Stimulated activated CD4-positive, alpha-beta T cell treated with anti-CD3 and anti-CD28 coated beads, Interleukin-12 subunit alpha, Interleukin-12 subunit beta, amount 100 ng/mL, for 24 hours (primary cell): ENCODE measurements at regions not wholly inside any gene's neighbourhood (a gene's known extent, or its start where the extent isn't known, plus 50 kb on each side); places are given as distances from the start of the nearest gene placed in this dataset.
A peak's percentile ranks its signal among the peaks of the same experiment; 100 is the strongest.

Experiments
- DNase-seq, 2 experiments: peaks; one replicate each; pipeline ENCODE4 v3.0.0-alpha.2; 2020; ENCODE audit warnings: low read depth in 2 of 2

GRCh38 chr2:21393173-21393572 lies 269.4 kb downstream of the TDRD15 start:
- no peak for DNase-seq

- DNase-seq, result no peak
Observed at GRCh38 chr2:21395366-21395765, 271.6 kb downstream of the TDRD15 start.

GRCh38 chr2:21396252-21396651 lies 272.5 kb downstream of the TDRD15 start:
- DNase-seq, result no peak

- no peak for DNase-seq
Observed at GRCh38 chr2:21401022-21401698, 277.4 kb downstream of the TDRD15 start.

GRCh38 chr2:21404137-21404536 lies 280.4 kb downstream of the TDRD15 start:
- no peak for DNase-seq

- DNase-seq, result no peak
Observed at GRCh38 chr2:21404827-21405625, 281.3 kb downstream of the TDRD15 start.

GRCh38 chr2:21406386-21406785 lies 282.6 kb downstream of the TDRD15 start:
- DNase-seq, result no peak

- no peak for DNase-seq
Observed at GRCh38 chr2:21406911-21407310, 283.1 kb downstream of the TDRD15 start.

- no peak for DNase-seq
Observed at GRCh38 chr2:21407851-21408250, 284.1 kb downstream of the TDRD15 start.

- DNase-seq, result no peak
Observed at GRCh38 chr2:21411741-21412140, 288.0 kb downstream of the TDRD15 start.

- no peak for DNase-seq
Observed at GRCh38 chr2:21412944-21413443, 289.2 kb downstream of the TDRD15 start.

GRCh38 chr2:21415234-21415633 lies 291.5 kb downstream of the TDRD15 start:
- DNase-seq, result no peak

GRCh38 chr2:21416226-21416625 lies 292.5 kb downstream of the TDRD15 start:
- no peak for DNase-seq

GRCh38 chr2:21418456-21418855 lies 294.7 kb downstream of the TDRD15 start:
- DNase-seq, result no peak

GRCh38 chr2:21420553-21421335 lies 297.0 kb downstream of the TDRD15 start:
- DNase-seq, result no peak

GRCh38 chr2:21422050-21422449 lies 298.3 kb downstream of the TDRD15 start:
- peak in 1 of 2 experiments; percentile 4 for DNase-seq

- no peak for DNase-seq
Observed at GRCh38 chr2:21422724-21423522, 299.2 kb downstream of the TDRD15 start.

GRCh38 chr2:21423854-21424253 lies 300.1 kb downstream of the TDRD15 start:
- DNase-seq, result no peak

- DNase-seq, result no peak
Observed at GRCh38 chr2:21424375-21424774, 300.6 kb downstream of the TDRD15 start.

- DNase-seq, result no peak
Observed at GRCh38 chr2:21427606-21428005, 303.8 kb downstream of the TDRD15 start.

GRCh38 chr2:21428754-21429153 lies 305.0 kb downstream of the TDRD15 start:
- DNase-seq, result no peak
